ENCODE measurements at regions not wholly inside any gene's neighbourhood (a gene's known extent, or its start where the extent isn't known, plus 50 kb on each side); places are given as distances from the start of the nearest gene placed in this dataset.
"Not testable (repeated sequence)": the region's sequence is repeated elsewhere in the genome, so short reads cannot be mapped to it uniquely, and the experiment has no call there.

DNA sequence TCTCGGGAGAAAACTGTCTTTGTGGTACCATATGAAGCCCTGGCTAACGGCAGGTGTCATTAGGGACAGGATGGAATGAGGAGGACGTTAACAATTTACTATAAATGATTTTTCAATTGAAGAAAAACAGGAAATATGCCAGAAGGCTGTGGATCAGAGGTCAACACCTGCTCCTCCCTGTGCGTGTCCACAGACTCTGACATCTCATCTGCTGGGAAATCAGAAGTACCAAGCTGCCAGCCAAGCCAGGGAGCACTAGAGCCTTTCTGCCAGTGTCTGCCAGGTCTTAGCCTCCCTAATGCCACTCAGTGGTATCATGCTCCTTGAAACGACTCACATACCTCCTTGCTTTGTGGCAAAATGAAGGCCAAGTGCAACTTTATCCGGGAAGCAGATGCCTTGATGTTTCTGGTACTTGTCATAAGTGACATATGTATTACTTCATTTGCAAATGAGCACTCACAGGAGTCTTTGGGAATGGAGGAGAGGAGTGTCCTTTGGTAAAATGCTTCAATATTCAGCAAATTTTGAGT lies 541.1 kb downstream of the SATB2 start:
- no peak for DNase-seq (ENCODE audit: low read depth, low spot score)

- no peak for DNase-seq (ENCODE audit: low read depth, low spot score)
Observed at GRCh38 chr2:198913394-198914152, 544.2 kb downstream of the SATB2 start.

- no peak for DNase-seq (ENCODE audit: low read depth, low spot score)
Observed at GRCh38 chr2:198909525-198910267, 548.0 kb downstream of the SATB2 start.

DNA sequence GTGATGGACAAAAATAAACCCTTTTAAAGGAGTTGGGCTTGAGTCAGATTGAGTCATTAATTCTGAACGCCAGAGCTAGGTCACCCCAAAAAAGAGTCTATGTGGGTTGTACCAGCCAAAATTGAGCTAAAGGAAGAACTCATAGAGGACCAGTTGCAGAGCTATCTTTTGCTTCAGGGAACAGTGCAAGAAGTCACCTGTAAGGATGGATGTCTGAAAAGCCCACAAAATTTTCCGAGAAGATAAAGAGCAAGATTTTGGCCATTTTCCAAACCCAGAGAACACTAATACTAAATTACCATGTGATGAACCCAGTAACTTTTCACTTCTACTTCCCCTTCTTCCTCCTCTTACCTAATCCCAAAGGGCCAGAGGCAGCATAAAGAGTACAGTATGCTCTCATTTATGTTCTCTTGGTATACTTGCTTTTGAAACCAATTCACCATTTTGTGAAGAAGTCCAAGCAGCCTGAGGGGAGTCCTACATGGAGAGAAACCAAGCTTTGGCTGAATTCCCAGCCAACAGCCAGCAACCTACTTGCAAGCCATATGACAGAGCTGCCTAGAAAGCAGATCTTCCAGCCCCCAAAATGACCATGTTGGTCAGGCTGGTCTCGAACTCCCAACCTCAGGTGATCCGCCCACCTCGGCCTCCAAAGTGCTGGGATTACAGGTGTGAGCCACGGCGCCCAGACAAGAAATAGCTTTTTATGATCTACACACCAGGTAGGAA lies 551.7 kb downstream of the SATB2 start:
- DNase-seq (ENCODE audit: low read depth, low spot score) = no peak

- DNase-seq (ENCODE audit: low read depth, low spot score) = no peak
Observed at GRCh38 chr2:198901894-198902293, 555.8 kb downstream of the SATB2 start.

- DNase-seq (ENCODE audit: low read depth, low spot score) = no peak
Observed at GRCh38 chr2:198900141-198900540, 557.6 kb downstream of the SATB2 start.

- no peak for DNase-seq (ENCODE audit: low read depth, low spot score)
Observed at GRCh38 chr2:198890490-198890889, 567.2 kb downstream of the SATB2 start.

- no peak for DNase-seq (ENCODE audit: low read depth, low spot score)
Observed at GRCh38 chr2:198883604-198884003, 574.1 kb downstream of the SATB2 start.

GRCh38 chr2:198880986-198881385 lies 576.8 kb downstream of the SATB2 start:
- no peak for DNase-seq (ENCODE audit: low read depth, low spot score)

DNA sequence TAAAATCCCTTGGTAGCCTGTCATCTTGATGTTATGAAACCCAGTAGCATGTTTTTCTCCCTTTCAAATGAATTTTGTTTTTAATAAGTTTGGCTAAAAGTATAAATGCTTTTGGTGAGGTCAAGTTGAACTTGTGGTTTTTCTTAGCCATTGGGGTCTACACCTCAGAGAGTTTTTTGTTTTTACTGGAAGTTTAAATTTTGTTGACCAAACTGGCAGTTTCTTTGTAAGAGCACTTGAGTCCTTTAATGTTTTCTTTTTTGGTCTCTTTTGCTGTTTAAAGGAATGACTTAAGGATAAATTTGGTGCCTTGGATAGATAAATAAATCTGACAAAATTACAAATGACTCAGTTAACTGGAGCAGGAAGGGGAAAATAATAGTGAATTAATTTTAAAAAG lies 577.3 kb downstream of the SATB2 start:
- no peak for DNase-seq (ENCODE audit: low read depth, low spot score)

- no peak for DNase-seq (ENCODE audit: low read depth, low spot score)
Observed at GRCh38 chr2:198874472-198874858, 583.3 kb downstream of the SATB2 start.

DNA sequence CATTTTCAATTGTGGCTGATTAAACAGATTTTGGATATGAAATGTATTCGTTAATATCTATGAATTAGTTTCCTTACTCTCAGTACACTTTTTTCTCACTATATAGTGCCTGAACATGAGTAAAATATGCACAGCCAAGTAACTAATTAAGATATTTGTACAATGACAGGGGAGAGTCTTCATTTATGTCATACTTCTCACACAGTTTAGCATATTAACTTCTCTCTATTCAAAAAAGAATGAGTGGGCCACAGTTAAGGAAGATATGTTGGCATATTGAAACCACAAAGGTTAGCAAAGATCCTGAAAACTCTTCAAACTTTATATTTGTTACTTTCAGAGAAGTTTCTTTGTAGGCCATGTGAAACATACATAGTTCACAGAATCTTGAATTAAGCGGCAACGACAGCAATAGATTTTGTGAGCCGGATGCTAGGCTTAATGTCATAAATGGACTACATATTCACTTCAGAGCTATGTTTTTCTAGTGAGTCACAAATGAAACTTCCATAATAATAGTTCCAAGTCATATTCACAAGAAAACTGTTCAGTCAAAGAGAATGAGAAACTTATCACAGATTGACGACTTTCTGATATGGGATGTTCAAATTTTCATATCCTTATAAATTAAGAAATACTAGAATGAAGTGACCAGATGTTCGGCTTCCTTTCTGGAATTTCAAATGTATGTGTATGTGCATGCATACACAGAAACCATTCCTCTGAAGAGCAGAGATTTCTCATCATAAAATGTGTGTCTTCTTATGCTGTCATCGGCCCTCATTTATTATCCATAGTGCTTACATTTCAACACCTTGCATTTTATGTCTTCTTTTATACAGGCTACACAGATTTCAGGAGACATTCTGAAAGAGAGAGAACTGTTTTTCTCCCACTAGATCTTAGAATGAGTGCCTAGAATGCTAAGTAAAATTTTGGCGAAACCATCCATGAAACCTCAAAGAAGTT lies 584.0 kb downstream of the SATB2 start:
- no peak for DNase-seq (ENCODE audit: low read depth, low spot score)

- DNase-seq (ENCODE audit: low read depth, low spot score) = no peak
Observed at GRCh38 chr2:198863655-198864054, 594.1 kb downstream of the SATB2 start.

- no peak for DNase-seq (ENCODE audit: low read depth, low spot score)
Observed at GRCh38 chr2:198861080-198861479, 596.7 kb downstream of the SATB2 start.

GRCh38 chr2:198857246-198857645 lies 600.5 kb downstream of the SATB2 start:
- no peak for DNase-seq (ENCODE audit: low read depth, low spot score)

- not testable (repeated sequence) for DNase-seq (ENCODE audit: low read depth, low spot score)
Observed at GRCh38 chr2:198855746-198856145, 602.0 kb downstream of the SATB2 start.

- DNase-seq (ENCODE audit: low read depth, low spot score) = no peak
Observed at GRCh38 chr2:198852248-198852647, 605.5 kb downstream of the SATB2 start.

- DNase-seq (ENCODE audit: low read depth, low spot score) = no peak
Observed at GRCh38 chr2:198825534-198825933, 632.2 kb downstream of the SATB2 start.

- no peak for DNase-seq (ENCODE audit: low read depth, low spot score)
Observed at GRCh38 chr2:198817536-198817935, 640.2 kb downstream of the SATB2 start.

DNA sequence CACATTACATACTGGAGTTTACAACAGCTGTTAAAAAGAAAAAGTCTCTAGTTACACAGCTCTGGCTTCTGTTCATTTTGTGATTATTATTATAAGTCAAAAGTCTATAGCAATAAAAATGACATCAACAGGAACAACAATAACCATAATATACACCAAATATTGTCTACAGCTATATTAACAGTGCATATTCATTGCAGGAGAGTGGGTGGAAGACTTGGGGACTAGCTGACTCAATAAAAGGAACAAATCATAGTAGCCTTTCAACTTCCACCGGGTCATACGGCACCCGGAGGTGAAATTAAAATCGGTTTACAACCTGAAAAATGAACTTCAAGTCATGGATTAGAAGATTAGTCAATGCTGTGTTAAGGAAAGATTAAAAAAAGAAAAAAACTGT lies 642.1 kb downstream of the SATB2 start:
- no peak for DNase-seq (ENCODE audit: low read depth, low spot score)

DNA sequence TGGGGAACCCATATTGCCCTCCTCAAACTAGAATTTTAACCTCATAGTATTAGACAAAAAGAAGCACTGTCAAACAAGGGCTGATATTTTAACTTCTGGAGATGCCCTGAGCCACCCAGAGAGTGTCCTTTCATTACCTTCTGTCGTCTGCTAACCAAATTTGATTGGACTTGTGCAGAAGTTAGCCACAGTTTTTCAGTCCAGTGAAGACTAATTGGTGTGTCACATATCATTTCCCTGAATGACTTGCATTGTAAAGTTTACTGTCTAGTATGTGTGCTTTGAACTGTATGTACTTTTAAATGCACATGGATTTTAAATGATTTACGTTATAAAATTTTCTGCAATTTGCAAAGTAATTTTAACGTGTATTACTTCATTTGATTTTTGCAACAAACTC lies 646.5 kb downstream of the SATB2 start:
- no peak for DNase-seq (ENCODE audit: low read depth, low spot score)
